HG02938 (cell line): ENCODE measurements at regions not wholly inside any gene's neighbourhood (a gene's known extent, or its start where the extent isn't known, plus 50 kb on each side); places are given as distances from the start of the nearest gene placed in this dataset.
"Not testable (repeated sequence)": the region's sequence is repeated elsewhere in the genome, so short reads cannot be mapped to it uniquely, and the experiment has no call there.

Experiments used
- ATAC-seq: cut with Tn5 transposase; IDR thresholded peaks from one replicate; pipeline ENCODE4 v1.9.1; 2021; ENCODE audit warnings: mild to moderate bottlenecking, moderate library complexity; ENCODE audit not compliant: unreplicated experiment

GRCh38 chr3:99586701-99587100 lies 51.7 kb upstream of the COL8A1 start:
- ATAC-seq: no peak

- no peak for ATAC-seq
These were observed 58.4 kb upstream of the COL8A1 start for GRCh38 chr3:99579965-99580364.

GRCh38 chr3:99579246-99579645 lies 59.1 kb upstream of the COL8A1 start:
- no peak for ATAC-seq

- ATAC-seq: no peak
These were observed 59.9 kb upstream of the COL8A1 start for GRCh38 chr3:99578339-99578970.

- ATAC-seq: no peak
These were observed 61.4 kb upstream of the COL8A1 start for GRCh38 chr3:99576904-99577559.

GRCh38 chr3:99575683-99576082 lies 62.7 kb upstream of the COL8A1 start:
- ATAC-seq: no peak

- no peak for ATAC-seq
These were observed 68.3 kb upstream of the COL8A1 start for GRCh38 chr3:99570061-99570460.

- no peak for ATAC-seq
These were observed 69.6 kb upstream of the COL8A1 start for GRCh38 chr3:99568663-99569335.

GRCh38 chr3:99565331-99565730 lies 73.1 kb upstream of the COL8A1 start:
- ATAC-seq: no peak

- no peak for ATAC-seq
These were observed 75.3 kb upstream of the COL8A1 start for GRCh38 chr3:99562990-99563607.

GRCh38 chr3:99562138-99562537 lies 76.3 kb upstream of the COL8A1 start:
- ATAC-seq: no peak

GRCh38 chr3:99561056-99561455 lies 77.3 kb upstream of the COL8A1 start:
- no peak for ATAC-seq

GRCh38 chr3:99559196-99559595 lies 79.2 kb upstream of the COL8A1 start:
- no peak for ATAC-seq

GRCh38 chr3:99555885-99556284 lies 82.5 kb upstream of the COL8A1 start:
- ATAC-seq: not testable (repeated sequence)

GRCh38 chr3:99551520-99551919 lies 86.9 kb upstream of the COL8A1 start:
- no peak for ATAC-seq

GRCh38 chr3:99549957-99550603 lies 88.3 kb upstream of the COL8A1 start:
- ATAC-seq: no peak

- ATAC-seq: no peak
These were observed 89.2 kb upstream of the COL8A1 start for GRCh38 chr3:99549220-99549619.

GRCh38 chr3:99548674-99549073 lies 89.7 kb upstream of the COL8A1 start:
- no peak for ATAC-seq

GRCh38 chr3:99545941-99546580 lies 92.3 kb upstream of the COL8A1 start:
- ATAC-seq: no peak

- no peak for ATAC-seq
These were observed 93.6 kb upstream of the COL8A1 start for GRCh38 chr3:99544786-99545281.

GRCh38 chr3:99543796-99544195 lies 94.6 kb upstream of the COL8A1 start:
- no peak for ATAC-seq
